ENCODE measurements at regions not wholly inside any gene's neighbourhood (a gene's known extent, or its start where the extent isn't known, plus 50 kb on each side); places are given as distances from the start of the nearest gene placed in this dataset.
A peak's percentile ranks its signal among the peaks of the same experiment; 100 is the strongest.
"Not testable (repeated sequence)": the region's sequence is repeated elsewhere in the genome, so short reads cannot be mapped to it uniquely, and the experiment has no call there.

GRCh38 chr2:64268330-64269048 is 124.3 kb upstream of the PELI1 start:
- H3K27me3 Mint-ChIP-seq (ENCODE audit: low read depth in 3 of 3), result peaks cover 0 to 2% (median 2%) of the 10 kb centered on the region in 3 donors
- no peaks in the 10 kb centered on the region for H3K4me1 Mint-ChIP-seq

GRCh38 chr2:64273524-64274398 is 129.5 kb upstream of the PELI1 start:
- peaks cover 4 to 11% of the 10 kb centered on the region in 2 donors for H3K4me1 Mint-ChIP-seq
- peaks cover 0 to 2% (median 0%) of the 10 kb centered on the region in 3 donors for H3K27me3 Mint-ChIP-seq (ENCODE audit: low read depth in 3 of 3)
- peaks cover 0 to 12% (median 0%) of the 10 kb centered on the region in 3 donors for H3K36me3 Mint-ChIP-seq
- peaks cover 0 to 4% (median 0%) of the 10 kb centered on the region in 6 donors for H3K9me3 Mint-ChIP-seq
- H3K27ac Mint-ChIP-seq, result no peak overlapping the region
- H3K4me3 Mint-ChIP-seq, result no peak overlapping the region
- DNase-seq, result no peak

More at GRCh38 chr2:64268330-64269048, 124.3 kb upstream of the PELI1 start:
- Mint-ChIP-seq H3K27ac (no peak overlapping the region), H3K9me3 (peaks cover 0 to 5% (median 0%) of the 10 kb centered on the region in 6 donors), H3K36me3 (peaks cover 0 to 8% (median 0%) of the 10 kb centered on the region in 3 donors), H3K4me3 (no peak overlapping the region)
- DNase-seq, result no peak

- Mint-ChIP-seq H3K4me3 (no peak overlapping the region), H3K27ac (no peak overlapping the region)
Measured at GRCh38 chr2:64274399-64275173, 130.4 kb upstream of the PELI1 start.

GRCh38 chr2:64275174-64275466 is 130.9 kb upstream of the PELI1 start:
- DNase-seq, result no peak
- Mint-ChIP-seq H3K4me3 (no peak overlapping the region), H3K36me3 (peaks cover 0 to 12% (median 0%) of the 10 kb centered on the region in 3 donors), H3K27ac (no peak overlapping the region), H3K27me3 (ENCODE audit: low read depth in 3 of 3) (peaks cover 0 to 2% (median 0%) of the 10 kb centered on the region in 3 donors), H3K4me1 (peaks cover 4 to 11% of the 10 kb centered on the region in 2 donors), H3K9me3 (peaks cover 0 to 3% (median 0%) of the 10 kb centered on the region in 6 donors)

More at GRCh38 chr2:64274399-64275173, 130.4 kb upstream of the PELI1 start:
- peaks cover 4 to 11% of the 10 kb centered on the region in 2 donors for H3K4me1 Mint-ChIP-seq
- H3K27me3 Mint-ChIP-seq (ENCODE audit: low read depth in 3 of 3), result peaks cover 0 to 2% (median 0%) of the 10 kb centered on the region in 3 donors
- peaks cover 0 to 12% (median 0%) of the 10 kb centered on the region in 3 donors for H3K36me3 Mint-ChIP-seq
- H3K9me3 Mint-ChIP-seq, result peaks cover 0 to 3% (median 0%) of the 10 kb centered on the region in 6 donors
- DNase-seq, result no peak

GRCh38 chr2:64276417-64277095 is 132.3 kb upstream of the PELI1 start:
- Mint-ChIP-seq H3K27me3 (ENCODE audit: low read depth in 3 of 3) (peaks cover 0 to 2% (median 0%) of the 10 kb centered on the region in 3 donors), H3K36me3 (peaks cover 0 to 3% (median 0%) of the 10 kb centered on the region in 3 donors), H3K27ac (peak overlapping the region in 1 of 6 donors; percentile 59), H3K4me3 (no peak overlapping the region), H3K9me3 (no peaks in the 10 kb centered on the region), H3K4me1 (peaks cover 4 to 11% of the 10 kb centered on the region in 2 donors)
- DNase-seq, result no peak

GRCh38 chr2:64277101-64277849 is 133.1 kb upstream of the PELI1 start:
- DNase-seq, result no peak
- H3K27ac Mint-ChIP-seq, result peak overlapping the region in 4 of 6 donors; percentile 2 to 59 (median 30)
- no peak overlapping the region for H3K4me3 Mint-ChIP-seq
- peaks cover 4 to 11% of the 10 kb centered on the region in 2 donors for H3K4me1 Mint-ChIP-seq
- peaks cover 0 to 3% (median 0%) of the 10 kb centered on the region in 3 donors for H3K36me3 Mint-ChIP-seq
- H3K9me3 Mint-ChIP-seq, result no peaks in the 10 kb centered on the region
- H3K27me3 Mint-ChIP-seq (ENCODE audit: low read depth in 3 of 3), result peaks cover 0 to 2% (median 0%) of the 10 kb centered on the region in 3 donors

- H3K4me1 Mint-ChIP-seq, result peaks cover 4 to 11% of the 10 kb centered on the region in 2 donors
- H3K27me3 Mint-ChIP-seq (ENCODE audit: low read depth in 3 of 3); H3K4me3 Mint-ChIP-seq; H3K9me3 Mint-ChIP-seq; H3K27ac Mint-ChIP-seq; DNase-seq; H3K36me3 Mint-ChIP-seq: not testable (repeated sequence)
Measured at GRCh38 chr2:64280812-64281211, 136.6 kb upstream of the PELI1 start.

GRCh38 chr2:64283006-64283570 is 138.9 kb upstream of the PELI1 start:
- peak in 1 of 3 donors; percentile 4 for DNase-seq
- peaks cover 0 to 1% of the 10 kb centered on the region in 2 donors for H3K4me1 Mint-ChIP-seq
- no peaks in the 10 kb centered on the region for H3K9me3 Mint-ChIP-seq
- no peak overlapping the region for H3K27ac Mint-ChIP-seq
- H3K4me3 Mint-ChIP-seq, result no peak overlapping the region
- no peaks in the 10 kb centered on the region for H3K36me3 Mint-ChIP-seq
- peaks cover 0 to 3% (median 2%) of the 10 kb centered on the region in 3 donors for H3K27me3 Mint-ChIP-seq (ENCODE audit: low read depth in 3 of 3)

- Mint-ChIP-seq H3K4me1 (no peaks in the 10 kb centered on the region), H3K27ac (no peak overlapping the region), H3K36me3 (no peaks in the 10 kb centered on the region), H3K4me3 (no peak overlapping the region), H3K9me3 (no peaks in the 10 kb centered on the region), H3K27me3 (ENCODE audit: low read depth in 3 of 3) (peaks cover 0 to 3% (median 2%) of the 10 kb centered on the region in 3 donors)
- DNase-seq, result peak in 2 of 3 donors; percentile 10 to 17
Measured at GRCh38 chr2:64283641-64284361, 139.6 kb upstream of the PELI1 start.

- H3K4me3 Mint-ChIP-seq, result no peak overlapping the region
- H3K9me3 Mint-ChIP-seq, result no peaks in the 10 kb centered on the region
- peaks cover 0 to 3% (median 2%) of the 10 kb centered on the region in 3 donors for H3K27me3 Mint-ChIP-seq (ENCODE audit: low read depth in 3 of 3)
- H3K27ac Mint-ChIP-seq, result no peak overlapping the region
- no peak for DNase-seq
- H3K36me3 Mint-ChIP-seq, result no peaks in the 10 kb centered on the region
- no peaks in the 10 kb centered on the region for H3K4me1 Mint-ChIP-seq
Measured at GRCh38 chr2:64284751-64285150, 140.5 kb upstream of the PELI1 start.

- H3K27ac Mint-ChIP-seq, result no peak overlapping the region
- H3K27me3 Mint-ChIP-seq (ENCODE audit: low read depth in 3 of 3), result peaks cover 2 to 3% (median 3%) of the 10 kb centered on the region in 3 donors
- H3K9me3 Mint-ChIP-seq, result no peaks in the 10 kb centered on the region
- H3K36me3 Mint-ChIP-seq, result no peaks in the 10 kb centered on the region
- H3K4me1 Mint-ChIP-seq, result no peaks in the 10 kb centered on the region
- no peak for DNase-seq
- no peak overlapping the region for H3K4me3 Mint-ChIP-seq
Measured at GRCh38 chr2:64287202-64287740, 143.1 kb upstream of the PELI1 start.

All from immature natural killer cell (primary cell).